ENCODE measurements at regions not wholly inside any gene's neighbourhood (a gene's known extent, or its start where the extent isn't known, plus 50 kb on each side); places are given as distances from the start of the nearest gene placed in this dataset.

GRCh38 chr3:177322881-177323280 is 125.6 kb upstream of the TBL1XR1 start:
- H3K27ac ChIP-seq (replicated peaks in 1 of 4): no peak overlapping the region
- DNase-seq (ENCODE audit: extremely low spot score): no peak
- H3K36me3 ChIP-seq: no peaks in the 10 kb centered on the region
- no peaks in the 10 kb centered on the region for H3K9me3 ChIP-seq
- 93% methylated on average over 10 of the region's 10 CpGs for WGBS
- H3K4me3 ChIP-seq: no peak overlapping the region
- H3K27me3 ChIP-seq: no peaks in the 10 kb centered on the region
- H3K4me1 ChIP-seq: peaks cover 0 to 12% (median 2%) of the 10 kb centered on the region in 4 donors
- intact Hi-C loops (cut with DNase I): no loop called here
- TF ChIP-seq CTCF (IDR thresholded peaks at IDR 0.05) (no peak), POLR2AphosphoS5 (IDR thresholded peaks at IDR 0.05) (no peak), EP300 (IDR thresholded peaks at IDR 0.05) (no peak), POLR2A (IDR thresholded peaks at IDR 0.05; ENCODE audit: low read depth) (no peak)

DNA sequence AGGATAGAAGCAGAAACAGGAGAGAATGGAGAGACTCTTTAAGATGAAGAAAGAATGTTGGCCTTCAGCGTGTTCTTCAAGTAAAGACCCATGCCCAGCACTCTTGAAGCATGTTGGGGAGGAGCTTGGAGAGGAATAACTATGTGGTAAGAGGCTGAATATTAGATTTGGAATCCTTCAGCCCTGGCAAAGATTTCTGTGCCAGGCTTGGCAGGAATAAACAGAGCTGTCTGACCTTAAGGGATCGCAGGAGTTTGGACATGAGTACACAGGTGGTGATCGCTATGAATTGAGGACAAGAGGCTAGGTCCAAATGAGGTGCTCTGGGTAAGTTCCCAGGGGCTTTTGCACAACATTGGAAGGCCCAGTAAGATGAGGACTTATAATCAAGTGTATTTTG is 132.6 kb upstream of the TBL1XR1 start:
- WGBS: 85% methylated on average over 3 of the region's 3 CpGs

GRCh38 chr3:177330779-177331178 is 133.5 kb upstream of the TBL1XR1 start:
- DNase-seq (ENCODE audit: extremely low spot score): no peak
- no peaks in the 10 kb centered on the region for H3K27me3 ChIP-seq
- TF ChIP-seq EP300 (IDR thresholded peaks at IDR 0.05) (no peak), POLR2AphosphoS5 (IDR thresholded peaks at IDR 0.05) (no peak), POLR2A (IDR thresholded peaks at IDR 0.05; ENCODE audit: low read depth) (no peak), CTCF (IDR thresholded peaks at IDR 0.05) (no peak)
- 87% methylated on average over 6 of the region's 6 CpGs for WGBS
- H3K9me3 ChIP-seq: no peaks in the 10 kb centered on the region
- H3K4me3 ChIP-seq: no peak overlapping the region
- H3K4me1 ChIP-seq: peaks cover 16 to 28% (median 22%) of the 10 kb centered on the region in 4 donors
- intact Hi-C loops (cut with DNase I): no loop called here
- no peak overlapping the region for H3K27ac ChIP-seq (replicated peaks in 1 of 4)
- no peaks in the 10 kb centered on the region for H3K36me3 ChIP-seq

More for the DNA sequence above, 132.6 kb upstream of the TBL1XR1 start:
- no peaks in the 10 kb centered on the region for H3K9me3 ChIP-seq
- intact Hi-C loops (cut with DNase I): no loop called here
- DNase-seq (ENCODE audit: extremely low spot score): no peak
- no peaks in the 10 kb centered on the region for H3K27me3 ChIP-seq
- TF ChIP-seq EP300 (IDR thresholded peaks at IDR 0.05) (no peak), CTCF (IDR thresholded peaks at IDR 0.05) (no peak), POLR2AphosphoS5 (IDR thresholded peaks at IDR 0.05) (no peak), POLR2A (IDR thresholded peaks at IDR 0.05; ENCODE audit: low read depth) (no peak)
- peaks cover 11 to 22% (median 15%) of the 10 kb centered on the region in 4 donors for H3K4me1 ChIP-seq
- no peak overlapping the region for H3K27ac ChIP-seq (replicated peaks in 1 of 4)
- H3K36me3 ChIP-seq: no peaks in the 10 kb centered on the region
- H3K4me3 ChIP-seq: no peak overlapping the region

GRCh38 chr3:177331203-177331835 is 134.0 kb upstream of the TBL1XR1 start:
- H3K27ac ChIP-seq (replicated peaks in 1 of 4): no peak overlapping the region
- no peaks in the 10 kb centered on the region for H3K27me3 ChIP-seq
- intact Hi-C loops (cut with DNase I): no loop called here

More at GRCh38 chr3:177331203-177331835, 134.0 kb upstream of the TBL1XR1 start:
- no peaks in the 10 kb centered on the region for H3K9me3 ChIP-seq
- WGBS: 95% methylated on average over 3 of the region's 3 CpGs
- peaks cover 22 to 31% (median 27%) of the 10 kb centered on the region in 4 donors for H3K4me1 ChIP-seq
- no peak for DNase-seq (ENCODE audit: extremely low spot score)
- H3K4me3 ChIP-seq: no peak overlapping the region
- no peak for TF ChIP-seq POLR2A (IDR thresholded peaks at IDR 0.05; ENCODE audit: low read depth)
- TF ChIP-seq CTCF (IDR thresholded peaks at IDR 0.05): no peak
- TF ChIP-seq EP300 (IDR thresholded peaks at IDR 0.05): no peak
- no peak for TF ChIP-seq POLR2AphosphoS5 (IDR thresholded peaks at IDR 0.05)
- no peaks in the 10 kb centered on the region for H3K36me3 ChIP-seq
